Pancreas (tissue), 10 donors: ENCODE measurements at regions not wholly inside any gene's neighbourhood (a gene's known extent, or its start where the extent isn't known, plus 50 kb on each side); places are given as distances from the start of the nearest gene placed in this dataset.

Experiments
- ATAC-seq, 4 donors: fragments of 200-7000 bp; cut with Tn5 transposase; one replicate each; pipeline versions ENCODE4 v1.8.0 to v1.9.1; 2020; ENCODE audit warnings: mild to moderate bottlenecking in 4 of 4, moderate library complexity in 4 of 4
- DNase-seq, 6 donors: peaks; one replicate each; pipeline ENCODE4 v3.0.0-alpha.2; 2020
- FAIRE-seq: peaks from 2 replicates; lab custom pipeline; 2012; peaks lifted over from hg19 to GRCh38; lab: Jason Lieb, UNC
- H3K27ac ChIP-seq, 4 donors: fragments of 200-600 bp; sonication (generic); 1 replicate in 3 of 4; 2 replicates in 1 of 4; pipeline versions ENCODE4 v1.5.0 to v1.8.0; 2020
- H3K27me3 ChIP-seq, 4 donors: fragments of 200-600 bp; one replicate each; pipeline ENCODE4 v1.8.0; 2021
- H3K36me3 ChIP-seq, 3 donors: fragments of 200-600 bp; sonication (generic) in 1 of 3; one replicate each; pipeline versions ENCODE4 v1.5.0 to v1.8.0; 2020 to 2021
- H3K4me1 ChIP-seq, 3 donors: fragments of 200-600 bp; one replicate each; pipeline ENCODE4 v1.8.0; 2021
- H3K4me3 ChIP-seq, 4 donors: fragments of 200-600 bp; sonication (generic) in 2 of 4; one replicate each; pipeline versions ENCODE4 v1.5.0 to v1.8.0; 2020 to 2021
- H3K9me3 ChIP-seq, 4 donors: fragments of 200-600 bp; one replicate each; pipeline ENCODE4 v1.8.0; 2021
- CTCF ChIP-seq, 4 donors: fragments of 200-600 bp; sonication (generic) in 3 of 4; IDR thresholded peaks; one replicate each; pipeline versions ENCODE4 v1.5.0 to v1.8.0; 2021; ENCODE audit warnings: antibody characterized with exemption in 4 of 4
- WGBS, 2 donors: extraction: QIAGEN DNeasy Blood & Tissue Kit; methylation state at CpG; one replicate each; pipeline ENCODE4 v1.1.7; 2013; 5-methylcytosine and 5-hydroxymethylcytosine counted together
- intact Hi-C, 3 donors: fragments of 100-400 bp; cut with DNase I; formaldehyde crosslinking; loops; one replicate each; pipeline versions ENCODE4 v1.11.1 to v1.14.2; 2022
- donor health status: healthy with polysubstance abuse.
- donor health status: DM: no; HTN: no; CAD: no; lungs with moderate emphysema.
- donor health status: DM: no; HTN: no; CAD: no.
- donor health status: control.
- donor health status: control.
- donor health status: Bipolar disorder and iron deficiency.
- donor health status: DM: yes; HTN: yes; CAD: no.
- donor health status: DM: no; HTN: no; CAD: no.
- donor health status: DM: no; HTN: no; CAD: no.
- donor health status: DM: yes; HTN: yes; CAD: no.

DNA sequence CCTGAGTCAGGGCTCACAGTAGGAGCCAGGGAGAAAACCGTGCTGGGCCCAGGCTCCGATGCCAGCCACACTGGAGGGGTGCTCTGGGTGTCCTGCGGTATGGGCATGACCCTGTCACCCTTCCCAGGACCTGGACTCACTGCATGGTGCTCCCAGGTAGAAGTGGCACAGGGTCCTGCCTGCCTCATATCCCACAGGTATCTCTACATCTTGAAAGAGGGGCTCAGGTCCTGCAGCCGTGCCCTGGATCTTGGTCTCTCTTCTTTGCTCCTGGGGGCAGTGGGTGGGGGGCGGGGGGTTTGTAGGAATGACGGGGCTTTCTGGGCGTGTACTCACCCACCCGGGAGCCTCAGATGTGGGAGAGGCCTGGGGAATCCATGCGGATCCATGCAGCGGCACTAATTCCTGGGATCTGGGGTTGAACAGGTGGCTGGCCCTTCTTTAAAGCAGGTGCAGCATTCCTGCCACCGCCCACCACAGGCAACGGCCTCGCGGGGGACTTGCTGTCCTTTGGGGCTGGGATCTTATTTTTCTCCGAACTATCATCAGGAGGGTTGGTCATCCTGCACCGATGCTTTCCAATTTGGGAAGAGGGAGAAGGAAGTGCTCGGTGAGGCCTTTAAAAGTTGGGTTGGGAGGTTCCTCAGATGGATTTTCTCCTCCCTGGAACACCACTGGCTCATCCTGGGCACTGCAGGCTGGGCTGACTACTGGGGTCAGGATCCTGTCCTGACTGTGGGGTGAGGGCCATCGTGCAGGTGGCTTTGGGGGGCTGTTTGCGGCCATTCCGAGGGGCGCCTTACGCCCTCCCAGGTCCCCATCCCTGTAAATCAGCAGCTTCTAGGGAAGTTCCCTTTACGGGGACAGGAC, 886.4 kb downstream of the BRD1 start:
- FAIRE-seq = no peak
- TF ChIP-seq CTCF (IDR thresholded peaks at IDR 0.05) = no peak
- Histone ChIP-seq H3K27me3 (no peaks in the 10 kb centered on the region), H3K9me3 (no peaks in the 10 kb centered on the region), H3K4me3 (no peak overlapping the region), H3K4me1 (no peaks in the 10 kb centered on the region), H3K36me3 (no peaks in the 10 kb centered on the region), H3K27ac (no peak overlapping the region)
- 52 to 62% methylated on average over 23 of the region's 23 CpGs for WGBS, 2 donors
- ATAC-seq = no peak
- DNase-seq = peak in 1 of 6 donors; percentile 25
- intact Hi-C loops = no loop called here

GRCh38 chr22:48940266-48941032, 887.2 kb downstream of the BRD1 start:
- Histone ChIP-seq H3K27ac (no peak overlapping the region), H3K4me3 (no peak overlapping the region), H3K9me3 (no peaks in the 10 kb centered on the region), H3K36me3 (no peaks in the 10 kb centered on the region), H3K27me3 (no peaks in the 10 kb centered on the region), H3K4me1 (no peaks in the 10 kb centered on the region)
- FAIRE-seq (no peak), DNase-seq (peak in 1 of 6 donors; percentile 30), ATAC-seq (no peak)
- WGBS, 2 donors = 58 to 67% methylated on average over 20 of the region's 20 CpGs
- intact Hi-C loops = no loop called here
- no peak for TF ChIP-seq CTCF (IDR thresholded peaks at IDR 0.05)

DNA sequence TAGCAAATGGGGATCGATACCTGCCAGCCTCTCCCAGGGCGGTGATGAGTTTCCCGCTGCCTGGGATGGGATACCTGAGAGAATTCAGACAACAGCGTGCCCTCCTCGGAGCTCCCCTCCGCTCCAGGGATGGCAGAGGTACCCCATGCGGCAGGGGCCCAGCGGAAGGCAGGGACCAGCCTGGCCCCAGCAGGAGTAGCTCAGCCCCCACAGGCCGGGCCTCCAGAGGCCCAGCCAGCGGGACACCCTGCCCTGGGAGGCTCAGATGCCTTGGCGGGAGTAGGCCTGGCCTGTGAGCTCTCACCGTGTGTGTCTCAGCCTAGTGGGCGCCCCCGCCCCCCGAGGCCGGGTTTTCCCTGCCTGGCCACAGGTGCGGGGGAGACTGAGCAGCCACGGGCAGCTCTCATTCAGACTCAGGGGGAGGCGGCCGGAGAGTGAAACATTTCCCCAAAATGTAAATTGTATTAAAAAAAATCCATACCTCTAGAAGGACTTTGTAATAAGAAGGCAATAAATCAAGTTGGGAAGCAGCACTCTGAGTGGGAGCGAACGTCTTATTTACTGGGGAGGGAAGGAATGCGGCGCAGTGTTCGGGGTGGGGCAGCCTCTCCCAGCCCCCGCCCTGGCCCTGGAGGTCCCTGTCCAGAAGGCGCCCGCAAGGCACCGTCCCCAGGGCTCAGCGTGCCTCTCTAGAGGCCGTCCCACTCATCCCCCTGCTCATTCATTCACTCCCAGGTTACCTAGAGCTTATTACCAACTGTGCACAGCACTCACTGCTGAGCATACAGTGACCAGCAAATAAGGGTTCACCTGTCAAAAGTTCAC, 888.0 kb downstream of the BRD1 start:
- H3K9me3 ChIP-seq = no peaks in the 10 kb centered on the region
- no peak for ATAC-seq
- no peaks in the 10 kb centered on the region for H3K36me3 ChIP-seq
- 39 to 52% methylated on average over 31 of the region's 31 CpGs for WGBS, 2 donors
- DNase-seq = peak in 1 of 6 donors; percentile 30
- no peak overlapping the region for H3K27ac ChIP-seq
- no peaks in the 10 kb centered on the region for H3K4me1 ChIP-seq
- intact Hi-C loops = no loop called here
- H3K4me3 ChIP-seq = no peak overlapping the region
- no peak for FAIRE-seq
- no peaks in the 10 kb centered on the region for H3K27me3 ChIP-seq
- no peak for TF ChIP-seq CTCF (IDR thresholded peaks at IDR 0.05)

DNA sequence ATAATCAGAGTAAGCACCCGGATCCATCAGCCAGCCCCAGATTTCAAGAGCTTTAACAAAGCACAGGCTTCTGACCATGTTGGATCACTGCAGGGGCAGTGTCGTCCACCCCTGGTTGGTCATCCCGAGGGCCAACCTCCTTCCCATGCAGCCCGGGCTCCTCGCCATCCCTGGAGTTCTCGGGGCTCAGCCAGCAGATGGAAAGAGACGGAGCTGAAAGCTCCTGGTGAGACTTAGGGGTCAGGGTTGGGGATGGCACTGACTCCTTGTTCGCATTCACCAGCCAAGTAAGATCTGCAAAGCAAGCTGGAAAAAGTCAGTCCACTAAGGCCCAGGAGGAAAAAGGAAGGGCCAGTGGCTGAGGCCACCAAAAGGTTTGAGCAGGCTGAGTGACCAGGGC, 888.9 kb downstream of the BRD1 start:
- FAIRE-seq = no peak
- peak in 1 of 6 donors; percentile 26 for DNase-seq
- 43 to 47% methylated on average over 8 of the region's 8 CpGs for WGBS, 2 donors
- H3K36me3 ChIP-seq = no peaks in the 10 kb centered on the region
- no peaks in the 10 kb centered on the region for H3K4me1 ChIP-seq
- no peak overlapping the region for H3K4me3 ChIP-seq
- ATAC-seq = no peak
- H3K27me3 ChIP-seq = no peaks in the 10 kb centered on the region
- no peak overlapping the region for H3K27ac ChIP-seq
- H3K9me3 ChIP-seq = no peaks in the 10 kb centered on the region
- TF ChIP-seq CTCF (IDR thresholded peaks at IDR 0.05) = no peak
- intact Hi-C loops = no loop called here
